ENCODE measurements at regions not wholly inside any gene's neighbourhood (a gene's known extent, or its start where the extent isn't known, plus 50 kb on each side); places are given as distances from the start of the nearest gene placed in this dataset.

GRCh38 chr16:85329059-85329812 lies 217.0 kb upstream of the CIBAR2 start (continued):
- TF ChIP-seq SATB2 (CRISPR knock-in tag; IDR thresholded peaks at IDR 0.05) (no peak), KAT8 (CRISPR knock-in tag; IDR thresholded peaks at IDR 0.05) (no peak), ZBTB2 (CRISPR knock-in tag; IDR thresholded peaks at IDR 0.05; ENCODE audit: low read depth) (no peak), ZNF225 (CRISPR knock-in tag; IDR thresholded peaks at IDR 0.05) (peak; percentile 22; the same call in 1 of the 2 replicates), DMTF1 (CRISPR knock-in tag; IDR thresholded peaks at IDR 0.05) (no peak), ZNF678 (CRISPR knock-in tag; IDR thresholded peaks at IDR 0.05) (no peak), STAG1 (CRISPR knock-in tag; IDR thresholded peaks at IDR 0.05) (peak; percentile 15; the same call in 1 of the 2 replicates), FOSL2 (CRISPR knock-in tag; IDR thresholded peaks at IDR 0.05) (peak; percentile 20; the same call in 1 of the 2 replicates), ZBTB7A (CRISPR knock-in tag; IDR thresholded peaks at IDR 0.05) (0 out of 2 replicates have a peak, but pooled peaks have one; percentile 27), TRIM22 (IDR thresholded peaks at IDR 0.05) (no peak), ZNF337 (CRISPR knock-in tag; IDR thresholded peaks at IDR 0.05; ENCODE audit: borderline replicate concordance, low read depth) (no peak), MZF1 (CRISPR knock-in tag; IDR thresholded peaks at IDR 0.05; ENCODE audit: borderline replicate concordance) (no peak), TOE1 (CRISPR knock-in tag; IDR thresholded peaks at IDR 0.05) (no peak), GLI4 (CRISPR knock-in tag; IDR thresholded peaks at IDR 0.05; ENCODE audit: borderline replicate concordance) (no peak), FOXO1 (CRISPR knock-in tag; IDR thresholded peaks at IDR 0.05) (no peak)
- TF ChIP-seq, protein P1, sequence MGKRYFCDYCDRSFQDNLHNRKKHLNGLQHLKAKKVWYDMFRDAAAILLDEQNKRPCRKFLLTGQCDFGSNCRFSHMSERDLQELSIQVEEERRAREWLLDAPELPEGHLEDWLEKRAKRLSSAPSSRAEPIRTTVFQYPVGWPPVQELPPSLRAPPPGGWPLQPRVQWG (CRISPR knock-in tag; IDR thresholded peaks at IDR 0.05; ENCODE audit: borderline replicate concordance, low read depth), result no peak
- TF ChIP-seq, protein P2, sequence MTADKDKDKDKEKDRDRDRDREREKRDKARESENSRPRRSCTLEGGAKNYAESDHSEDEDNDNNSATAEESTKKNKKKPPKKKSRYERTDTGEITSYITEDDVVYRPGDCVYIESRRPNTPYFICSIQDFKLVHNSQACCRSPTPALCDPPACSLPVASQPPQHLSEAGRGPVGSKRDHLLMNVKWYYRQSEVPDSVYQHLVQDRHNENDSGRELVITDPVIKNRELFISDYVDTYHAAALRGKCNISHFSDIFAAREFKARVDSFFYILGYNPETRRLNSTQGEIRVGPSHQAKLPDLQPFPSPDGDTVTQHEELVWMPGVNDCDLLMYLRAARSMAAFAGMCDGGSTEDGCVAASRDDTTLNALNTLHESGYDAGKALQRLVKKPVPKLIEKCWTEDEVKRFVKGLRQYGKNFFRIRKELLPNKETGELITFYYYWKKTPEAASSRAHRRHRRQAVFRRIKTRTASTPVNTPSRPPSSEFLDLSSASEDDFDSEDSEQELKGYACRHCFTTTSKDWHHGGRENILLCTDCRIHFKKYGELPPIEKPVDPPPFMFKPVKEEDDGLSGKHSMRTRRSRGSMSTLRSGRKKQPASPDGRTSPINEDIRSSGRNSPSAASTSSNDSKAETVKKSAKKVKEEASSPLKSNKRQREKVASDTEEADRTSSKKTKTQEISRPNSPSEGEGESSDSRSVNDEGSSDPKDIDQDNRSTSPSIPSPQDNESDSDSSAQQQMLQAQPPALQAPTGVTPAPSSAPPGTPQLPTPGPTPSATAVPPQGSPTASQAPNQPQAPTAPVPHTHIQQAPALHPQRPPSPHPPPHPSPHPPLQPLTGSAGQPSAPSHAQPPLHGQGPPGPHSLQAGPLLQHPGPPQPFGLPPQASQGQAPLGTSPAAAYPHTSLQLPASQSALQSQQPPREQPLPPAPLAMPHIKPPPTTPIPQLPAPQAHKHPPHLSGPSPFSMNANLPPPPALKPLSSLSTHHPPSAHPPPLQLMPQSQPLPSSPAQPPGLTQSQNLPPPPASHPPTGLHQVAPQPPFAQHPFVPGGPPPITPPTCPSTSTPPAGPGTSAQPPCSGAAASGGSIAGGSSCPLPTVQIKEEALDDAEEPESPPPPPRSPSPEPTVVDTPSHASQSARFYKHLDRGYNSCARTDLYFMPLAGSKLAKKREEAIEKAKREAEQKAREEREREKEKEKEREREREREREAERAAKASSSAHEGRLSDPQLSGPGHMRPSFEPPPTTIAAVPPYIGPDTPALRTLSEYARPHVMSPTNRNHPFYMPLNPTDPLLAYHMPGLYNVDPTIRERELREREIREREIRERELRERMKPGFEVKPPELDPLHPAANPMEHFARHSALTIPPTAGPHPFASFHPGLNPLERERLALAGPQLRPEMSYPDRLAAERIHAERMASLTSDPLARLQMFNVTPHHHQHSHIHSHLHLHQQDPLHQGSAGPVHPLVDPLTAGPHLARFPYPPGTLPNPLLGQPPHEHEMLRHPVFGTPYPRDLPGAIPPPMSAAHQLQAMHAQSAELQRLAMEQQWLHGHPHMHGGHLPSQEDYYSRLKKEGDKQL (CRISPR knock-in tag; IDR thresholded peaks at IDR 0.05; ENCODE audit: low read depth), result no peak
- TF ChIP-seq, protein P3, sequence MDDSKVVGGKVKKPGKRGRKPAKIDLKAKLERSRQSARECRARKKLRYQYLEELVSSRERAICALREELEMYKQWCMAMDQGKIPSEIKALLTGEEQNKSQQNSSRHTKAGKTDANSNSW (CRISPR knock-in tag; IDR thresholded peaks at IDR 0.05; ENCODE audit: borderline replicate concordance), result 0 out of 2 replicates have a peak, but pooled peaks have one; percentile 28
